HG03439 (cell line): ENCODE measurements at regions not wholly inside any gene's neighbourhood (a gene's known extent, or its start where the extent isn't known, plus 50 kb on each side); places are given as distances from the start of the nearest gene placed in this dataset.

Experiments used
- ATAC-seq: cut with Tn5 transposase; IDR thresholded peaks from one replicate; pipeline ENCODE4 v1.9.1; 2021; ENCODE audit warnings: mild to moderate bottlenecking, moderate library complexity; ENCODE audit not compliant: unreplicated experiment

DNA sequence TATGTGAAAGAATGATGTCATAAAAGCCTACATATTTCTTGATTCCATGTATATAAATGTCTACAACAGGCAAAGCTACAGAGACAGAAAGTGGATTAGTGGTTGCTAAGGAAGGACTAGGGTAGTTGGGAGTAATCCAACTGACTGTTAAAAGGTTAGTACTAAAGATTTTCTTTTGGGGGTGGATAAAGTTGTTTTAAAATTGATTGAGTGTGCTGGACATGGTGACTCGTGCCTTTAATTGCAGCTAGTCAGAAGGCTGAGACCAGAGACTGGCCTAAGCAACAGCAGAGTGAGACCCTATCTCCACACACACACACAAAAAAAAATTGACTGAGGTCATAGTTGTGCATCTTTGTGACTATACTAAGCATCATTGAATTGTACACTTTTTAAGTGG lies 234.3 kb downstream of the C12orf50 start:
- no peak for ATAC-seq

DNA sequence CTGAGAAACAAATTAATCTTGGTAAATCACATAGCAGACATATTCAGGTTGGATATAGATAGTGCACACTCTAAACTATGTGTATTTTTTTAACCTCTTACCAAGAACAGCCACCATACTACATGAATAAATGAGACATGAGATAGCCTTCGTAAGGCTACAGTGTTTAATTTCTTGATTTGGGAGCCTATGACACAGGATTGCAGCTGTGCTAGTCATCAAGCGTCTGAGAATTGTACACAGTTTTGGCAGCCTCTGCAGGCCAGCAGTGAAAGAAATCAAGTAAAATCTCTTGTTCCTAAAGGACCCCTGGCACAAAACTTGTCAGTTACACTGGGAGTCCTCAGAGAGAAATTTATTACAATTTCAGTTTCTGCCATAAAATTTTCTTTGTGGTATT lies 236.1 kb downstream of the C12orf50 start:
- no peak for ATAC-seq

DNA sequence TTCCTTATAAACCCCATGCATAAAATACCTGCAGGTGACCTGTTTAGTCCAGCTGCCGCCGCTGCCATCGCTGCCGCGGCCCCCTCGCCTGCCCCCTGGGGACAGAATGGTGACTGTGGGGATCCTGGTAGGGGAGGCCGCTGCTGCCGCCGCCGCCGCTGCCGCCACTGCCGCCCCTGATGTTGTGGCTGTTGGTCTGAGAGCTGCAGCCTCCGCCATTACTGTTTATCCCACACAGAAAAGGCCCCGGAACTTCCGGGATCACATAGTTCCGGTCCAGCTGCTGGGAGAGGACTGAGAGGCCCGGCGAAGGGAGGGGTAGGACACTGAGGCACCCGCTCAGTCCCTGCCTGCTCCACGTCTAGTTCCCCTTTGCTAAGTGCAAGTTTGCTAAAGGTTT lies 244.9 kb downstream of the C12orf50 start:
- no peak for ATAC-seq

DNA sequence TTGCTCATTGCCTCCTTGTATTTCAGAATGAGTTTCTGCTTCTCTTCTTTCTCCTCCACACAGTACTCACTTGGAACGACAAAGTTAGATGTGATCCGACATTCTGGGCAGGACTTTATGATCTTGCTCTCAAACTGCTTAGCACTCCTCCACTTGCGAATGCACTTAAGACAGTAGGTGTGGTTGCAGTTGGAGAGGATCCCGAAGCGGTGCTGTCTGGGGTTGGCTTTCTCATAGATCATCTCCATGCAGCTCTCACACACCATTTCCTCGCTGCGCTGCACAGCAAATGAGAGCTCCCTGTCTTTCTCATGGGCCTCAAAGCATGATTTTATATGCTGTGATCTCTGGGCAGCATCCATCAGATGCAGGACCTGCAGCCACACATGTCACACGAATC lies 245.7 kb downstream of the C12orf50 start:
- no peak for ATAC-seq

DNA sequence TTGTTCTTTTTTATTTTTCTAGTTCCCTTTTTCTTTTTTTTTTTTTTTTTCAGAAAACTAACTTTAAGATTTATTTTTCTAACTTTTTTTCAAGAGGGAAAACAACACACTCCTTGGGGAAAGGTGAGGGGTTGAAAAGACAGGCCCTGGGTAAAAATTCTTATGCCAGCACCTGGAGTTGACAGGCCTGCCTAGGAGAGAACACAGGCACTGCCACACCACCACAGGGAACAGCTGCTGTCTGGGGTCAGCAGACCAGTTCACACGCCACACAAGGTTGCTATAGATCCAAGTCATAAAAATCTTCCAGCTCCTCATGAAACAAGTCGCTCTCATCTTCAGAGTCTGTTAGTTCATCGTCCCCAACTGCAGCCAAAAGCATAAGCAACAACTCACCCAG lies 246.4 kb downstream of the C12orf50 start:
- no peak for ATAC-seq

DNA sequence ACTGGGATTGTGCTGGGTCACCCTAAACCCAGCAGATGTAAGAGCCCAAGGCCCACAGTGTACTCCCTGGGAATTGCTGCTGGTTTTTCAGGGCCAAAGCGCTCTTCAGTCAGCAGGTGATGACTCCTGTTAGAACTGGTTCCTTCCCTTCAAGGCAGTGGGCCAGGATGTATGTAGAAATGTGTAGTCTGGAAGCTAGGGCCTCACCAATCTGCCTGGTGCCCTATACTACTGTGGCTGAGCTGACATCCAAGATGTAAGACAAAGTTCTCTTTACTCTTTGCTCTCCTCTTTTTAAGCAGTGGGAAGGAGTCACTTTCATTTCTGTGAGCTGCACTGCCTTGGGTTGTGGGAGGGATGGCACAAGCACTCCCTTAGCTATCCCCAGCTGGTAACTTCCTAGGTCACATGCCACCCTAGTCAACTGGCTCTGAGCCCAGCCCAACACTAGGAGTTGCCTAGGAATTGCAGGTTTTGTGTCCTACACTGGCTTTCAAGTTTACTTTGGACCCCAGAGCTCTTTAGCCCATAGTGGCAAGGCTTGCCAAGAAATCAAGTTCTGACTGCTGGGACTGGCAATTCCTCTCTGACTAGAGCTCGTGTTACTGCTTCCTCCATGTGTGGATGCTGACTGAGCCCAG lies 249.2 kb downstream of the C12orf50 start:
- no peak for ATAC-seq

DNA sequence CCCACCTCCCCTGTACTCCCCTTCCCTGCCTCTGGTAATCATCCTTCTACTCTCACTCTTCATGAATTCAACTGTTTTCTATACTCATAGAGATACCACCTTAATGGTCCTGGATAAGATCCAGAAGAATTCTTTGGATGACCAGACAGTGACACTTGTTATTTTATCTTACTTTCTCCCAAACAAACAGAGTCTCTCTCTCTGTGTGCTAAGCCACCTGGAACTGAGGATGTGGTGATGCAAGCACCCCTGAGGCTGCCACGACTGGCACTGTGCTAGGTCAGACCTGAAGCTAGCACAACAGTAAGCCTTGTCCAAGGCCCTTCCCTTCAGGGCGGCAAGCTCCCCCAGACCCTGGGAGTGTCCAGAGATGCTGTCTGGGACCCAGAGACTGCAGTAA lies 250.2 kb downstream of the C12orf50 start:
- no peak for ATAC-seq

DNA sequence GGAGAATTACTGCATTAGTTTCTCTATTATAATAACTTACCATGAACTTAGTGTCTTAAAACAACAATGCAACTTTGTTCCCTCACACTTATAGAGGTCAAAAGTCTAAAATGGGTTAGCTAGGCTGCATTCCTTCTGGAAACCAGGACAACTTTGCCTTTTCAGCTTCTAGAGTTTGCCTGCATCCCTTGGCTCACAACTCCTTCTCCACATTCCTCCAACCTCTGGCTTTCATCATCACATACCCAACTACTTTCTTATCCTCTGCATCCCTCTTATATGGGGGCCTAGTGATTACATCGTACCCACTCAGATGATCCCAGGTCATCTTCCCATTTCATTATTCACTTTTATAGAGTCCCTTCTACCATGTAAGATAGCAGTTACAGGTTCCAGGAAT lies 251.1 kb downstream of the C12orf50 start:
- no peak for ATAC-seq

DNA sequence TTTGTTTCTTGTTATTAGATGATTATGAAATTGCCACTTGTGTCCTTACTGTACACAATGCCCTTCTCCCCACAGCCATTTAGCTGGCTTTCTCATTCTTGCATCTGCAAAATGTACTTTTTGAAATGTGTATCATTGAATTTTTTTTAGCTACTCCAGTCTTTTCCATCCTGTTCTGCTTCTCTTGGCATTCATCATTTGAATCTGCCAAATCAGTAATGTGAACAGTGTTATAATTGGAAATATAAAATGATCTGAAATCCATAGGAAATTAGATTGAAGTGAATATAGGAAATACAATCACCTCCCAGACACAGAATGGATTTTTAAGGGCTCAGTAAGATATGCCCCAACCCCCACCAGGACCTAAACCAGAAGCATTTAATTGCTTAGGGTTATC lies 253.4 kb downstream of the C12orf50 start:
- ATAC-seq, result no peak

DNA sequence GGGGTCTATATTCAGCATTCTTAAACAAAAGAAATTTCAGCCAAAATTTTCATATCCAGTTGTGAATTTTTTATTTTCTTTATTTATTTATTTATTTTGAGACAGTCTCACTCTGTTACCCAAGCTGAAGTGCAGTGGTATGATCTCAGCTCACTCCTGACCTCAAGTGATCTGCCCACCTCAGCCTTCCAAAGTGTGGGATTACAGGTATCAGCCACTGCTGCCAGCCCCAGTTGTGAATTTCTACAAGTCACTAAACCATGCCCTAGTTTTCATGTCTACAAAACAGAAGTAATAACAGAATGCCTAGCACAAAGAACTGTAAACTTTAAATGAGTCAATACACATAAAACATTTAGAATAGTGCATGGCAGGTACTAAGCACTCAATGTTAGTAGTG lies 254.2 kb downstream of the C12orf50 start:
- no peak for ATAC-seq

DNA sequence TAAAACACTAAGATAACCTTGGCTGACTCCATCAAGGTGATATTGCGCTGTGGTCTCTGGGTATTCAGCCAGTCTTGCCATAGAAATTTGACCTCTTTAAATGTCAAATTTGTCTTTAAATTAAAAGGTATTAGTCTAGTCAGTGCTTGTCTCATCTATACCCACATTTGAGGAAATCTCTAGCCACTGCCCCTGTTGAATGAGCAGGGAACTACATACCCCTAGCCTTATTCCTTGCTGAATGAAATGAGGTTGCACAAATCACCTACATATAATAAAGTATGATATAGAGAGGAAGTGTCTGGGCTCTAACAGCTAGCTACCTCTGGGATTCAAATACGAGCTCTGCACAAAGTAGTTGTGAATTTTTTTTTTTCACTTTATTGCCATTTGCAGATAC lies 256.8 kb downstream of the C12orf50 start:
- ATAC-seq, result no peak

DNA sequence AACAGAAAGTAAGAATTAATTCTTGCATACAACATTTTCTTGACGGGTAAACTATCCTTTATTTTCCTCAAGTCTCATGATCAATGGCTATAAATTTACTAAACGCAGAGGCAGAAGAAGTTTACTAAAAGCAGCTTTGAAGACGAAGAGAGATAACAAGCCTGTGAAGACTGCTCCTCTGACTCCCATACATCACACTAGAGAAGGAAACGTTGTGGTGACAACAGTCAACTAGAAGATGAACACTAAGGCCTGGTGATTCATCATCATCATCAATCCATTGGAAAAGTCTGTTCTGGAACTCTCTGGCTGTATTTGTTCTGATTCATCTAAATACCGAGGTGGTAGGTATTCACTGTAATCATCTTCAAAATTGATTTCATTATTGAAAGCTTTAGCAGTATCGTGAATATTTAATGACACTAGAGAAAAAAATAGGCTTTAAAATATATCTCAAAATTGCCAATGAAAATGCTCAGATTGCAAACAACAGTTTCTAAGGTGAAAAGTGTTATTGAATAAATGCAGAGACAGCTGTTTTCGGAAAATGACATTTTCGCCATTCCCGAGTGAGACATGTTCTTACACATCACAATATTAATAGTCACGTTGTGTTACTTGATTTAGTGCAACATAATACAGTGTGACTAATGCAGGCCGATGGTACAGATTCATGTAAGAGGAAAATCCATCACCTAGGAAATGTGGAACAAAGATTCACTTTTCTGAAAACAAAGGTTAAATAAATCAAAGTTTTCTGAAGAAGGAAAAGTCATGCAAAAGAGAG lies 260.5 kb downstream of the C12orf50 start:
- ATAC-seq, result no peak

DNA sequence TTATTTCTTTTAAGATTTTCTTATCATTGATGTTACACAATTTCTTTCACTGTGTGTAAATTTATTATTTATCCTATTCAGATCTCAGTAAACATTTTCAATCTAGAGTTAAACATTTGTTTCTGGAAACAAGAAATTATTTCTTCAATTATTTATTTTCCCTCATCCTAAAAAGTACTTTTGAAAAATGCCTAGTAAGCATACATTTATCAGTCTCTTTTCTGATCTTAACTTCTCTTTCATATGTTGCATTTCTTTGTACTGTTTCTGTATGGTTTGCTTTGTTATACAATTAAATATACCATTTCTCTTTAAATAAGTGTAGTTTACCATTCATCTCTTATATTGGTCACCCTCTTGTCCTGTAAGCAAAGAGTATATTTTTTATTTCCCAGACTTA lies 263.2 kb downstream of the C12orf50 start:
- ATAC-seq, result no peak

DNA sequence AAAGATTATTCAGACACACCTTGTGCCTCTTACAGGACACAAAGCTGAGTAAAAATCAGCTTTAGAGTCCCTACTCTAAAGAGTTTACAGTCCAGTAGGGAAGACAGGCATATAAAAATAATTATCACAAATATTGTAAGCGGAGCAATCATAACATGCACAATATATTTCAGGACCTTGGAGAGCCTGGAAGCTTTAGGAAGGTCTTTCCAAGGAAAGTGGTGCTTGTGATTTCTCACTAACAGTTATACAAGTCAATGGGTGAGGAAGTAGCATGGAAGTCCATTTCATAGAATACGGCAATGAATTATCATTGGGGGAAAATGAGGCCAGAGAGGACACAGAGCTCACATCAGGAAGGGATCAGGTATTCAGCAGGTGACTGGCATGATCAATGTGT lies 268.3 kb downstream of the C12orf50 start:
- ATAC-seq, result no peak

DNA sequence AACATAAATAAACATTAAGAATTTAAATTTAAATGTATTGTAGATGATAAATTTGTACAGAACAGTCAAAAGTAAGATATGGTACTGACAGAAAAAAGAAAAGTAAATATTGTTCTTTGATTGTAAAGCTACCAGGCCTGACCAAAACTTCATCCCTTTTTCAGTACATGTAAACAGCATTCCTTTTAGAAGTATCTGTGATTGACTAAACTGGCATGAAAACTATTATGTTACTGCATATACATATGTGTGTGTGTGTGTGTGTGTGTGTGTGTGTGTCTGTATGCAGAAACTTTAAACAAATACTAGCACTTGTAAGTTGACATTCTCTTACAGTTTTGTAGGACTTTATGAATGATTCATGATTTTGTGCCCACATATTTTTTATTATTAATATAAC lies 270.9 kb downstream of the C12orf50 start:
- no peak for ATAC-seq

DNA sequence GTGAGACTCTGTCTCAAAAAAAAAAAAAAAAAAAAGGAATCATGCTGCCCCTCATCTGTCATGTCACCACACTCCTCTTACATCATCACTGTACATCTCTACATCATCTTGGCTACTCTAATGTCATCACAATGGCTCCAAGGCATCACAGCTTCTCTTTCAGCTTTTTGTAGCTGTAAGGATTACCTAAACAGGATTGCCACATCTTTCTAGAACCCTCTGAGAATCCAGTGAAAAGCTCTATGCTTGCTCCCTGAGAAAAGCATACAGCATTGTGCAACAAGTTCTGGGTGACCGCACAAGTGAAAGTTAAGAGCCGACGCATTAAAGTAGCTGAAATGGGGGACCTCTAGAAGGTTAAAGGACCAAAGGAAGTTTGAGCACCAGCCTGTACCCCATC lies 272.5 kb downstream of the C12orf50 start:
- ATAC-seq, result no peak

DNA sequence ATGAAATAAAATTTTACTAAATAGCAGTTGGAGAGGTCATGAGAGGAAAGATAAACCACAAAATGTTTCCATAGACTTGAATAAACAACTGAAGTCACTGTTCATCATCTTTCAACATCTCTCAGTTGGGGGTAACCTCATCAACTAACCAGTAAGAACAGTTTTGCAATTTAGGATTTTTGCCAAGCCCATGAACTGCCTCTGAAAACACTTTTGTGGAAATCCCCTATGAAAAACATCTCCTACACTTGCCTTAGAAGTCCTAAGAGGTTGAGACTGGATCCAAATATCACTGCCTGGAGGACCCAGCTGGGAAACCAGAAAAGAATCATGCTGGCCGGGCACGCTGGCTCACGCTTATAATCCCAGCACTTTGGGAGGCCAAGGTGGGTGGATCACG lies 273.1 kb downstream of the C12orf50 start:
- ATAC-seq, result no peak

DNA sequence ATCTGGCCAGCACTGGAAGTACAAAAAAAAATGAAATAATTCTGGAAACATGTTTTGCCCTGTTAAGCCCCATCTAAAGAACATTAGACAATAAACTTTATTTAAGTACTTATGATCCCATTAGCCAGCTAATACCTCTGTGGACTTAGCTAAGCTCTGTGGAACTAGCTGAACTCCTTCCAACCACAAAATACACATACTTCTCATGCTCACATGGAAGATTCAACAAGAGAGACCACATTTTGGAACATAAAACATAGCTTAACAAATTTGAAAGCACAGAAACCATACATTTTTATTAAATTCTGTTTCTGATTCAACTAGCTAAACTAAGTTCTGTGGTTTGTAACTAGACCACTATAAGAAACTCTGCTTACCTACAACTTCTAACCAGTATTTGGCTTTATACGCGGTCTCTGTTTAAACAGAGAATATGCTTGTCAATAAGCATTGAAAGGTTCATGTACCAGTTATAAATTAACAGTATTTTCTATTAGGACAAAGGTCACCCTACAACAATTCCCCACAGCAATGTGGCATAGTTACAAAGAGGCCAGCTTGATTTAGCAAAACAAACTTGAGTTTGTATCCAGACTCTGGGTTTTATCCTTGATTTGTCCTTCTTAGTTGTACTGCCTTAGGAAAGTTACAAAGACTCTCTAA lies 300.1 kb downstream of the C12orf50 start:
- ATAC-seq, result no peak

DNA sequence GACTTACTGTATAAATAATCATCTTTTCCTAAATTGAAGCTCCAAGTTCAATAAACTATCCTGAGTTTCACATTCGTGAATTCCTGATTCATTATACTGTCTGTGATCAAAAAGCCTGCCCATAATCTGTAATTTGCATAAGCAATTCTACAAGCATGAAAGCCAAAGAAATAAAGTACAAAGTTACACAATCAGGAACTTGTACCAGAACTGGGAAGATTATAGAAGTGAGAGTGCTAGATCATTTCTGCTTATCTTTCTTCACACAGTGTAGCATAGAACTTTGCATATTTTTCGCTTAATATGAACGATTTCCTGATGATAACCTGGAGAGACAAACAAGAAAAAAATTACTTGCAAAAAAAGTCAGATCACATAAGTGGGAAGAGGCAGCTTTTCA lies 308.2 kb downstream of the C12orf50 start:
- ATAC-seq, result no peak

DNA sequence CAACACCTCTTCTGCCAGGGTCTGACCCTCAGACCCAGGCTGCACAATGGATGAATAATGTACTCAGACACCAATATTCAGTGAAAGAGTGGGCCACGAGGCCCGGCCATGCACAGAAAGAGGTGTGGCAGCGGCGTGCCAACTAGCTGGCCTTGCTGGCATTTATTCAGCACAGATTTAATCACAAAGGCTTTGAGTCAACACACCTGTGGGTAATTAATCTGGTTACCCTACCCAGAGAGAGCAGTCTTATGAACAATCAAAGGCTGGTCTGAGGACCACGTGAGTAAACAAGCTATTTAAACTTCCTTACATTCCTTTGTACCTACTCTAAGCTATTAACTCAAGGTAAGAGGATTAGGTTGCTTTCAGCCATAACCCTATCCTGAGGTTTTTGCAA lies 324.8 kb downstream of the C12orf50 start:
- ATAC-seq, result no peak

DNA sequence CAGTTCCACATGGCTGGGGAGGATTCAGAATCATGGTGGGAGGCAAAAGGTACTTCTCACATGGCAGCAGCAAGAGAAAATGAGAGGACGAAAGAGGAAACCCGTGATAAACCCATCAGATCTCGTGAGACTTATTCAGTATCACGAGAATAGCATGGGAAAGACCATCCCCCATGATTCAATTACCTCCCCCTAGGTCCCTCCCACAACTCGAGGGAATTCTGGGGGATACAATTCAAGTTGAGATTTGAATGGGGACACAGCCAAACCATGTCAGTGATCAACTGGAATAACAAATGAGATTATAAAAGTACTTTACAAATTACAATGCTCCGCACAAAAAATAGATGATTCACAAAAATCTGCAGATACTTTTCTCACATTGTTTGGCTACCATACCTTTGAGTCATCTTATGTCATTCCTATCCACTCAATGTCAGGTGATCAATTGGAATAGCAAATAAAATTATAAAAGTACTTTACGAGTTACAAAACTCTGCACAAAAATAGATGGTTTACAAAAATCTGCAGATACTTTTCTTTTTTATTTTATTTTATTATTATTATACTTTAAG lies 338.9 kb downstream of the C12orf50 start:
- no peak for ATAC-seq

DNA sequence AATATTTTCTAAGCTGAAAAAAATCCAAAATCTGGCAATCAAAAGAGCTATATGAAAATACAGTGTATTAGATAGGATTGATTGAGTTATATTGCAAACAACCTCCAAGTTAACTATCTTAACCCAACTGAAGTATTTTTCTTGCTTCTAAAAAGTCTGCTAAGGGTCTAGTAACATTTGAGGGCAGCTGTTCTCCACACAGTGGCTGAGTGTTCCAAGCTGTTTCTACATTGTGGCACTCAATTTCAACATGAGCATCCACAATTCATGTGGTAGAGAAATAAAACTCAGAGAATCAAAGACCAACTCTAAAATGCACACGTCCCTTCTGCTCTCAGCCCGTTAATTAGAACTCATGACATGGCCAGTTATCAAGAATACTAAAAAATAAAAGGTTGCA lies 340.0 kb downstream of the C12orf50 start:
- ATAC-seq, result no peak
